Bone marrow (tissue), 2 donors: ENCODE measurements at regions not wholly inside any gene's neighbourhood (a gene's known extent, or its start where the extent isn't known, plus 50 kb on each side); places are given as distances from the start of the nearest gene placed in this dataset.

ENCODE experiments used
- DNase-seq, 2 donors: peaks; one replicate each; lab custom pipeline; 2025; lab: John Stamatoyannopoulos, UW

DNA sequence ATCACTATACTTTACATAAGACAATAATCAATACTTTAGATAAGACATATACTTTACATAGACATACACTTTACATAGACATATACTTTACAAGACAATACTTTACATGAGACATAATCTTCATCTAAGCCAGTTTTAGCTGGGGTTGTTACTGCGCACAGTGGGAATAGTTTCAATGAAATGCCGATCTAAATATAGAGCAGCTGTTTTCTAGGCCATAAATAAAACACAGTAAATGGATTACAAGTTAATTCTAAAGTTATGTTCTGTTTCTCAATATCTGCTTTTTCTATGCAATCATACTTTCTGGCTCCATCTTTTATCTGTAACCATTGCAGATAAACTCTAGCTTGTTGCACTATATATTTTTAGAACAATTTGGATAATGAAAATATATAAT, 1470.6 kb upstream of the PABPC4L start:
- no peak for DNase-seq

DNA sequence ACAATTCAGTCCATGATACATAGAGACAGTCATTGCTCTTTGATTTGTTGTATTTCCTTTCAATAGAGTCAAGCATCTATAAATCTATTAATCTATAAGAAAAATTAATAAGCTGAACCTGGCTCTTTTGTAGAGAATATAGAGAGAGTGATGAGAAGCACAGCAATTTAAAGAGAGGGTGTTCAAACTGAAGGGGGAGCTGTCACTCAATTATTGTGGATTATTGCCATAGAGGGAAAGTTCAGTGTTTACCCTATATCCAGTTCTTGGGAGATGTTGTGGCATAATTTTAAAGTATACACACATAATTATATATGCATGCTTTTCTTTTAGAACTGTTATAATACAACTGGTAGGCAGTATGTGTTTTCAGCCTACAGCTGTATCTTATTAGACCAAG, 1469.0 kb upstream of the PABPC4L start:
- no peak for DNase-seq
